RWPE1 (cell line): ENCODE measurements at regions not wholly inside any gene's neighbourhood (a gene's known extent, or its start where the extent isn't known, plus 50 kb on each side); places are given as distances from the start of the nearest gene placed in this dataset.

ENCODE experiments used
- CTCF ChIA-PET: fragments of 350-600 bp; sonication (Branson Sonifier 250); formaldehyde crosslinking; extraction: SDS; loops from one replicate; lab custom pipeline; 2021; lab: Yijun Ruan, JAX
- POLR2A ChIA-PET: fragments of 400-600 bp; formaldehyde crosslinking; extraction: SDS; loops from one replicate; lab custom pipeline; 2020; ENCODE audit warnings: antibody characterized with exemption; ENCODE audit not compliant: low non-redundant PET; lab: Yijun Ruan, JAX
- DNase-seq: peaks from one replicate; pipeline ENCODE4 v3.0.0; 2012; ENCODE audit warnings: low spot score
- H3K27ac ChIP-seq: fragments of 450-650 bp; 2 replicates; pipeline ENCODE4 v1.5.1; 2017
- TF ChIP-seq, protein P1 (sequence below): fragments of 450-650 bp; conservative IDR thresholded peaks from 2 replicates; pipeline ENCODE4 v1.5.1; 2017; ENCODE audit warnings: low read depth, mild to moderate bottlenecking

DNA sequence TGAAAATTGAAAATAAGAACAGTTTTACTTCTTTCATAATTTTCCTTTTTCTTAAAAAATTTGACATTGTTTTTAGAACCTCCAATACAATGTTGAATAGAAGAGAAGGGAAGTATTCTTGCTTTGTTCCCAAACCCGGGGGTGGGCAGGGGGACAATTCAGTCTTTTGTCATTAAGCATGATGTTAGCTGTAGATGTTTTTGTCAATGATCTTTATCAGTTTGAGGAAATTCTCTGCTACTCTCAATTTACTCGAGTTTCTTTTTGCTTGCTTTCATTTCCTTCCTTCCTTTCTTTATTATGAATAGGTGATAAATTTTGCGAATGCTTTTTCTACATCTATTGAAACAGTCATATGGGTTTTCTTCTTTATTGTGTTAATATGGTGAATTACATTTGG is 183.2 kb upstream of the FRMD6 start:
- CTCF ChIA-PET: no interaction called here
- POLR2A ChIA-PET: no interaction called here
- TF ChIP-seq, protein P1, sequence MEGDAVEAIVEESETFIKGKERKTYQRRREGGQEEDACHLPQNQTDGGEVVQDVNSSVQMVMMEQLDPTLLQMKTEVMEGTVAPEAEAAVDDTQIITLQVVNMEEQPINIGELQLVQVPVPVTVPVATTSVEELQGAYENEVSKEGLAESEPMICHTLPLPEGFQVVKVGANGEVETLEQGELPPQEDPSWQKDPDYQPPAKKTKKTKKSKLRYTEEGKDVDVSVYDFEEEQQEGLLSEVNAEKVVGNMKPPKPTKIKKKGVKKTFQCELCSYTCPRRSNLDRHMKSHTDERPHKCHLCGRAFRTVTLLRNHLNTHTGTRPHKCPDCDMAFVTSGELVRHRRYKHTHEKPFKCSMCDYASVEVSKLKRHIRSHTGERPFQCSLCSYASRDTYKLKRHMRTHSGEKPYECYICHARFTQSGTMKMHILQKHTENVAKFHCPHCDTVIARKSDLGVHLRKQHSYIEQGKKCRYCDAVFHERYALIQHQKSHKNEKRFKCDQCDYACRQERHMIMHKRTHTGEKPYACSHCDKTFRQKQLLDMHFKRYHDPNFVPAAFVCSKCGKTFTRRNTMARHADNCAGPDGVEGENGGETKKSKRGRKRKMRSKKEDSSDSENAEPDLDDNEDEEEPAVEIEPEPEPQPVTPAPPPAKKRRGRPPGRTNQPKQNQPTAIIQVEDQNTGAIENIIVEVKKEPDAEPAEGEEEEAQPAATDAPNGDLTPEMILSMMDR: no peak

DNA sequence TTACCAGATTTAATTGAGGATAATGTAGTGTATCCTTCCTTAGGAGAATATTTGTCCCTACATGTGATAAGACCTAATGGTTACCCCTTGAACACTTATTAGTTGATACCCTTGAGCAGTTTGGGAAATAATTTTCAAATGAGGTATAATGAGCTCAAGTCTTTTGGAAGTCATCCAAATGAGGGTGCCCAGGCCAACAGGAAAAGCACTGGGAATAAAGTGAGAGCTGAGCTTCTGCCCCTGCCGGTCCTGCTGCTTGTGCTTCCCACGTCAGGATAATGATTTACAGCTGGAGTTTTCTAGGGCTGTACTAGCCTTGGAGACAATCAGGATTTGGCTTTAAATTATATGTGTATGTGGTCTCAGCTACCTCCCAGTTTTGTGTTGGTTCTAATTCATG is 178.8 kb upstream of the FRMD6 start:
- ChIA-PET CTCF (no interaction called here), POLR2A (no interaction called here)
- DNase-seq: no peak

More for the DNA sequence above, 183.2 kb upstream of the FRMD6 start:
- H3K27ac ChIP-seq: no peak overlapping the region
- DNase-seq: no peak

DNA sequence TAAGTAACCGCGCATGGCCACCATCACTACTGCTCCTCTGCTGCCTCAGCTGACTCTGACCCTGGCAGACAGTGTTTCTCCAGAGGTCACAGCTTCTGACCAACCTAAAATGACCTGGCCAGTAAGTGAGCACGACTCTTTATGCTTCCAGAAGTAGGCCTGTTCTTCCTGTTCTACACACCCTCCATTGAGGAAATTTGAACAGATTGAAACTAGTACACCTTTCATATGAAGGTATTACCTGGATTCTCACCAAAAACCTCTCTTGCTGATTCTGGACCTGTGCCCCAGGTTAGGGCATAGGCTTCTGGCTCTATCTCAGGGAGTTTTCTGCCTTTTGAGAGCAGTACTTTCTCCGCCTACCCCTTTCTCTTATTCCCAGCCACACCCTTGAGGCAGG is 178.4 kb upstream of the FRMD6 start:
- TF ChIP-seq, protein P1: no peak
- no peak overlapping the region for H3K27ac ChIP-seq
- ChIA-PET CTCF (interaction anchor here (0.7 kb wide), 1 partner anchor 185 kb away, joined by 3 read pairs; no protein-coding TSS in a partner anchor), POLR2A (no interaction called here)
- DNase-seq: no peak

More for the DNA sequence above, 178.8 kb upstream of the FRMD6 start:
- H3K27ac ChIP-seq: no peak overlapping the region
- TF ChIP-seq, protein P1: no peak

DNA sequence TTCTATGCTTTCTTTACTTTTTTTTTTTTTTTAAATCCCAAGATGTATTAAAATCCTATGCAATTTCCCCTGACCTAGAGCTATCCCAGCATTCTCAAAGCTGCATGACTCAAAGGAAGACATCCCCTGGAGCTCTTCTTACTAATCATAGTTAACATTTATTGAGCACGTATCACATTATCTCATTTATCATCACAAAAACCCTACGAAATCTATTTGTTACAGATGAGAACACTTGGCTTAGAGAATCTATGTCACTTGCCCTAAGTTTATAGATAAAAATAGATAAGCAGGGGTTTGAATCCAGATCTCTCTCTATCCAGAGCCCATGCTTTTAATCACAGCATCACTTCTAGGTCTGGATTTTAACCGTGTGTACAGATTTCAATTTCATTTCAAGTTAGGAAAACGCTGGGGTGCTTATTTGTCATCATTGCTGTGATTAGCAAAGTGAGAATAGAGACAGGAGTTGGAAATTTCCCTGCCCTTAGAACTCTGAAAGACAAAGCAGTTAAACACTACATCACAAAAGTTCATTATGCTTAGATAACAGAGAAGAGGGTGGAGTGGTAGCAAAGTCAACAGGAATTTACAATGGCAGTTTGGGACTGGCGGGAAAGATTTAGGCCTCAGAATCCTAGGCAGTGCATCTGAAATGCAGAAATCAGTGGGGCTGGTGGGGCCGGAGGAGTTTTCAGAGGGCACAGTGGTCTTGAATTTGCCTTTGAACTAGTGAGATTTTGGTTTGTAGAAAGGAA is 177.7 kb upstream of the FRMD6 start:
- H3K27ac ChIP-seq: no peak overlapping the region
- POLR2A ChIA-PET: no interaction called here
- CTCF ChIA-PET: interaction anchor here (0.7 to 1.4 kb wide), 2 partner anchors 186 to 191 kb away, joined by 3 to 4 read pairs; no protein-coding TSS in a partner anchor
- TF ChIP-seq, protein P1: no peak
- DNase-seq: peak; percentile 38

- DNase-seq: no peak
- TF ChIP-seq, protein P1: no peak
- H3K27ac ChIP-seq: no peak overlapping the region
- POLR2A ChIA-PET: no interaction called here
- CTCF ChIA-PET: interaction anchor here (0.6 to 1.4 kb wide), 2 partner anchors 94 to 191 kb away, joined by 4 to 5 read pairs; no protein-coding TSS in a partner anchor
These were observed 176.9 kb upstream of the FRMD6 start for GRCh38 chr14:51474854-51475253.

DNA sequence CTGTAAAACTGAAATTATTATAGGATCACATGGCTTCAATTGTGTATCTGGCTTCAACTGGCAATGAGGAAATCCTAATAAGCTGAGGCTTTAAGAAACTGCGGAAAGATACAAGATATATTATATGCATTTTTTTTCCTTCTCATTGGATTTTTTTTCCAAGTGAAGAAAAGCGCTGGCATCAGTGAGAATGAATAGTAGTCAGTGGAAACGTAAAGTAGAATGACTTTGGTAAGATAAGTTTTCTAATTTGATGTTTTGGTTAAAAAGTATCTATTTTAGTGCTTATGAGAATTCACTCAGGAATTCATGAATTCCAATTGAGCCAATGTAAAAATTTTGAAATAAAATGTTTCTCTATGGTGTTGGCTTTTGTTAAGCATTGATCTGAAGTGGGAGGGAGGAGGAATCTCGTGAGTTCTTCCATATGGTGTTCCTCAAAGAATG is 173.5 kb upstream of the FRMD6 start:
- DNase-seq: no peak
- ChIA-PET CTCF (no interaction called here), POLR2A (no interaction called here)
- no peak overlapping the region for H3K27ac ChIP-seq
- TF ChIP-seq, protein P1: no peak
